NCI-H510A treated with DMSO at 0.1 percent for 48 hours (cell line): ENCODE measurements at regions not wholly inside any gene's neighbourhood (a gene's known extent, or its start where the extent isn't known, plus 50 kb on each side); places are given as distances from the start of the nearest gene placed in this dataset.

ENCODE experiments used
- DNase-seq: peaks from one replicate; lab custom pipeline; 2025; lab: John Stamatoyannopoulos, UW

DNA sequence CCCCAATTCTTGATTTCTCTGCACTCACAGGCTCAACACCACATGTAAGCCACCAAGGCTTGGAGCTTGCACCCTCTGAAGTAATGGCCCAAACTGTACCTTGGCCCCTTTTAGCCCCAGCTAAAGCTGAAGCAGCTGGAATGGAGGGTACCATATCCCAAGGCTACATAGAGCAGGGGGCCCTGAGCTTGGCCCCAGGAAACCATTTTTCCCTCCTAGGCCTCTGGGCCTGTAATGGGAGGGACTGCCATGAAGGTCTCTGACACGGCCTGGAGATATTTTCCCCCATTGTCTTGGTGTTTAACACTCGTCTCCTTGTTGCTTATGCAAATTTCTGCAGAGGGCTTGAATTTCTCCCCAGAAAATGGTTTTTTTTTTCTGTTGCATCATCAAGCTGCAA, 69.7 kb downstream of the SKA1 start:
- DNase-seq, result no peak

DNA sequence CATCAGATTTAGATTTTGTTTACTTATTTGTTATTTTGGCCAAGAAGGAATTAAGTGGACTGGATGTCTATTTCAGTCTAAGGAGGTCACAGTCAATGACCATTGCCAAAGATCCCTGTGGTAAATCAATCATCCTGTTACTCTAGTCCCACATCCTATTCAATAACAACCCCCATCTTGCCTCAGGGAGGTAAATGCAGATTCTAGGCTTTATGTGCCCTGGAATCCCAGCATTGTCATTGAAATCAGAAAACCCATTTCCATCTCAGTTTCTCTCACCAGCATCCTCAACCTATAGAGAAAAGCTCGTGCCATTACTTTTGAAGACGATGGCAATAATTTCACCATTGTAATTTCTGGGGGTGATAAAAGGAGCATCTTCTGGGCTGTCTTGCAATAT, 71.8 kb downstream of the SKA1 start:
- DNase-seq, result no peak

DNA sequence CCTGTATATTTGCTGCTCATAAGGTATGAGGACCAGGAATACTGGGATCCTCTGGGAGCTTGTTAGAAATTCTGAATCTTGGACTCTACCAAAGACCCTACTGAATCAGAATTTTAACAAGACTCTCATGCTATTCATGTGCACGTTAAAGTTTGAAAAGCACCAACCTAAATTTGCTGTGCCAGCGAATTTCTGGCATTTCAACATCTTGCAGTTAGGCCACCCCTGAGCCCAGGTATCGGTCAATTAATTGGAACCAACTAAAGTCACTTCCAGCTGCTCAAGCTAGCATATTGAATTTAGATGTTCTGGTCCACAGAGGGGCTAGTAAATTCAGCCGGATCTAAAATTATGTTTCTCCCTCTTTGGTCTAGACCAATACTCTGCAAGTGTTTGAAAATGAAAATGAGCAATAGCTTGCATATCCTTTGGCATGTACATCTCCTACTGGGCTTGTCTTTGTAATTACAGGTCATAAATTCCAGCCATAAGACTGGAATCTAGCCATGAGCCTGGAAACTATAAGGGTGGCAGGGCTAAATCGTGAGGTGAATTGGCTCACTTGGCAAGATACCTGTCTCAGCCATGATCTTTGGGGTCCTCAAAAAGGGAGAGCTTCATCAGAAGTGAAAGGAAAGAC, 72.4 kb downstream of the SKA1 start:
- no peak for DNase-seq

DNA sequence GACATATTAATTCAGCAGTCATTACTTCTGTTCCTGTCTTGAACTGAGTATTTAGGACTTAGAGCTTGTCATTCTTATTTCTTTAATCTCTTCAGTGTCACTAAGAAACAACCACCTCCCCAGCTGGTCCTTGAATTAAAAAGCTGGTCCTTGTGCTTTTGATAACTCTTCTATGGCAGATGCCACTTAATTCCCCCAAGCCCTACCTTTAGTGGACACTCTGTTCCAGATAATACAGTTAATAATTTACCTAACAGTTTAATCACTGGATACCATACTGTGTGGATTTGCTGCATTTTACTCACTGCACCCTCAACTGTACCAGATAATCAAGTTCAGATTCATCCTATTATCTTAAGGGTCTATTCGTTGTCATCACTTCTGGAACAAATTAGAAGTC, 73.1 kb downstream of the SKA1 start:
- no peak for DNase-seq

DNA sequence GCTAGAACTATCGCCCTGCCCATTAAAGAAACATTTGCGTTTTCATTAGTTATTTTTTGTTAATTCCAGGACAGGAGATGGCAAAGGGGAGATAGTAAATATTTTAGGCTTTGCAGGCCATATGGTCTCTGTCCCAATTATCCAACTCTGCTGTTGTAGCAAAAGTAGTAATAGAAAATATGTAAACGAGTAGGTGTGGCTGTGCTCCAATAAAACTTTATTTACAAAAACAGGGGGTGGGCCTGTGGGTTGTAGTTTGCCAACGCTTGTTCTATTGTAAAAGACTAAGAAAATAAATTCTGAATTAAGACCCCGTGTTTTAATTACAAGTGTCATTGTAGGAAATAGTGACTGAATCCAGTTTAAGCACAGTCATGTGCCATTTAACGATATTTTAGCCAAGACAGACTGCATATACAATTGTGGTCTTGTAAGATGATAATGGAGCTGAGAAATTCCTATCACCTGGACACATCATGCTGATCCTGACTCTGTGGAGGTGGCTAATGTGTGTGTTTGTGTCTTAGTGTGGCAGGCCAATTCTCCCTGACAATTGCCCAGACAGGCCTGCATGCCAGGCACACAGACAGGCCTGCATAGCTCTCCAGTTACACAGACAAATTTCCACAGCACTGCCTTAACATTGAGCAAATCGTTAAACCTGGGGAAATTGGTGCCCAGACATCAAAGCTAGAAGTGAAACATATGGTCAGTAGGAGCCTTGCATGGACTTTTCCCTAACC, 76.4 kb downstream of the SKA1 start:
- no peak for DNase-seq

DNA sequence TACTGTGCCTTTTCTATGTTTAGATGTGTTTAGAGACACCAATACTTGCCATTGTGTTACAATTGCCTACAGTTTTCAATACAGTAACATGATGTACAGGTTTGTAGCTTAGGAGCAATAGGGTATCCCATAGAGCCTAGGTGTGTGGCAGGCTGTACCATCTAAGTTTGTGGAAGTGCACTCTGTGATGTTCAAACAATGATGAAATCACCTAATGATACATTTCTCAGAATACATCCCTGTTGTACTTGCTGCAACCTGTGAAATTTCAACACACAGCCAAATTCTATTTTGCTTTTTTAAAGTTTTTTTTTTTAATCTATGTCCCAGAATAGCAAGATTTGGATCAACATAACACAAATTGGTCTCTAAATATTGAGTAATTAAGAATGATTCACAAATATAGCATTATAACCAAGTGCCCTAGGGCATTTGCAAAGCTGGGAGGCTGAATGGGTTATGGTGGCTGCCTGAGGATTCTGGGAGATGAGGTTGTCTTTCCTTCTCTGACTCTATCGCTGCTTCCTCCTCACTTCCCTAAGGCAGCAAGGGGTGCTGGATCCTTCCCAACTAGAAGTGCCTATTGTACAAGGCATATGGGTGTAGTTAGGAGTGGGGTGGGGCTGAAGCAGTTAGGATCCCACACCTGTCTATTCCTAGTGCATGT, 78.3 kb downstream of the SKA1 start:
- no peak for DNase-seq

DNA sequence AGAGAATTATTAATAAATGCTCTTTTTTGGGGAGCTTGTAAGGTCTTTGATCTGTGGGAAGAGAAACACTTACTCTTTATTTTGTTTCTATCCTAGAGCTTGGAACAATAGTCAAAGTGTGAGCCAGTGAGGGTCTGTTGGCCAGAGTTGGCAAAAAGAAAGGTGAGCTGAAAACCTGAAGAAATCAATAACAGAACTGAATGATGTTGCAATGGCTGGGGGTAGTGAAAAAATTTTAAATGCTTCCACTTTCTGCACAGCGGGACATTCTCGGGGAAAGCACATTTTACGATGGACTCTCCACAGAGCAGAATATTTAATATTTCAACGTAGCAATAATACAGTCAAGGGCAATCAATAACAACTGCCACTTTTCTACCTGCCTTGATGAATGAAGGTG, 78.9 kb downstream of the SKA1 start:
- DNase-seq, result no peak

DNA sequence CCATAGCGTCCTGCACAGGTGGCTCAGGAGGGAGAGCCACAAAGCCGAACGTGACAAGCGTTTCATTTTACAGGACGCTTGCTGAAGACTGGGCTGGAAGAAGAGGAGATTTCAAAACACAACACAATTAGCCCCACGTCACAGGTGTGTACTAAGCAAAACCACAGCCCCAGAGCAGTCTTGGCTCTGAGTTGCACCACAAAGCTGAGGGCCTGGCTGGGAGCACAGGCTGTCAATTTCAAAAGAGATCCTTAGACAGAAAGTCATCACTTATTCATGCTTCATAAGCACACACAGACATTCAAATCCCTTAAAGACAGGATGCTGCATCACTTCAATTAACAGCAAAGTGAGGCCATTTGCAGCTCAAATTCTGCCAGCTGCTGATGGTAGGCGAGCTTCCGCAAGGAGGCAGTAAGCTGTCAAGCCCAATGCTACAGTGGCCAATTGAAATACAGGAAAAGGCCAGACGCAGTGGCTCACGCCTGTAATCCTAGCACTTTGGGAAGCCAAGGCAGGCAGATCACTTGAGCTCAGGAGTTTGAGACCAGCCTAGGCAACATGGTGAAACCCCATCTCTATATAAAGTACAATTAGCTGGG, 79.6 kb downstream of the SKA1 start:
- no peak for DNase-seq

DNA sequence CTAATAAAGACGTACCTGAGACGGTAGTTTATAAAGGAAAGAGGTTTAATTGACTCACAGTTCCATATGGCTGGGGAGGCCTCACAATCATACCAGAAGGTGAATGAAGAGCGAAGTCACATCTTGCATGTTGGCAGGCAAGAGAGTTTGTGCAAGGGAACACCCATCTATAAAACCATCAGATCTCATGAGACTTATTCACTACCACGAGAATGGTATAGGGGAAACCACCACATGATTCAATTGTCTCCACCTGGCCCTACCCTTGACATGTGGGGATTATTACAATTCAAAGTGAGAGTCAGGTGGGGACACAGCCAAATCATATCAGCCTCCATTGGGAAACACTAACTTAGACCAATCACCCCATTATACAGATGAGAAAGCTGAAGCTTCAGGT, 81.4 kb downstream of the SKA1 start:
- no peak for DNase-seq

DNA sequence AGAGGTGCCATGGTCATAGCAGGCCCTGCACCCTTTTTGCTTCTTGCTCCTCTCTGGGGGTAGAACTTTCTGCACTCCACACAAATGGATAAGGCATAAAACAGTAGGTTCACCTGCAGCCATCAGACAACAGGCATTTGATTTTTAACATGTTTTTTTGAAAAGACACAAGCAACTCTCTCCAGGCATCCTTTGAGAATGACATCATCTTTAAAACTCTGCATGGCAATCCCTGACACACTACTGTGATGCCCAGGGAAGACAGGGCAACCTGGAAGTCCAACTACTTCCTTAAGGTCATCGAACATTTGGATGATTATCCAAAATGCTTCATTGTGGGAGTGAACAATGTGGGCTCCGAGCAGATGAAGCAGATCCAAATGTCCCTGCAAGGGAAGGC, 82.8 kb downstream of the SKA1 start:
- DNase-seq, result no peak

DNA sequence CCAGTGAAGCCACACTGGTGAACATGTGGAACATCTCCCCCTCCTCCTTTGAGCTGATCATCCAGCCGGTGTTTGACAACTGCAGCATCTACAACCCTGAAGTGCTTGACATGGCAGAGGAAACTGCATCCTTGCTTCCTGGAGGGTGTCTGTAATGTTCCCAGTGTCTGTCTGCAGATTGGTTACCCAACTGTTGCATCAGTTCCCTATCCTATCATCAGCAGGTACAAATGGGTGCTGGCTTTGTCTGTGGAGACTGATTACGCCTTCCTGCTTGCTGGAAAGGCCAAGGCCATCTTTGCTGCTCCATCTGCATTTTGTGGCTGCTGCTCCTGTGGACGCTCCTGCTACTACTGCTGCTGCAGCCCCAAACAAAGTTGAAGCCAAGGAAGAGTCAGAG, 83.5 kb downstream of the SKA1 start:
- DNase-seq, result no peak

DNA sequence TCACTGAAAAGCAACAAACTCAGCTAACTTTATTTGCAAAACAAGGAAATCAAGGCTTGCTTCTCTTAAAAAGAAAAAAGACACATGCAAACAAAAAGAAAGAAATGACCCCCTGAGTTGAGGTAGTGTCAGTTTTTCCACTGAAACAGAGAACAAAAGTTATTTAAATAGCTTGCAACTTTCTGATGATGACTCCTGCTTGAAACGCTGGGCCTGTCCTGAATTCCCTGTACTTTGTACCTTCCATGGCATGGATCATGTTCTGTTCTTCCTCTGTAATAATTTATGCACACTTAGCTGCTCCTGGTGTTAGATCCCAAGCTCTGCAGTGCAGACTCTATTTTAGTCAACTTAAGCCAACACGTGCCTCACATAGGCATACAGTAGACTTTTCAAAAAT, 84.0 kb downstream of the SKA1 start:
- no peak for DNase-seq

DNA sequence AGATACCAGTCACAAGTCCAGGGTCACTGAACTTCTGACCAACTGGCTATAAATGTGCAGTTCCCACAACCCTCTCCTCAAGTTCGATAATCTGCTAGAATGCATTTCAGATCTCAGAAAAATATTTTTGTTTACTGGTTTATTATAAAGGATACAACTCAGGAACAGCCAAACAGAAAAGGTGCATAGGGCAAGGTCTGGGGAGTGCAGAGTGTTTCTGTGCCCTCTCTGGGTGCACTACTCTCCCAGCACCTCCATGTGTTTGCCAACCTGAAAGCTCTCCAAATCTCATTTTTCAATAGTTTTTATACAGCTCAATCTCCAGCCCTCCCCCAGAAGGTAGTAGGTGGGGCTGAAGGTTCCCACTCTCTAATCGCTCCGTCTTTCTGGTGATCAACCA, 85.2 kb downstream of the SKA1 start:
- DNase-seq, result no peak

DNA sequence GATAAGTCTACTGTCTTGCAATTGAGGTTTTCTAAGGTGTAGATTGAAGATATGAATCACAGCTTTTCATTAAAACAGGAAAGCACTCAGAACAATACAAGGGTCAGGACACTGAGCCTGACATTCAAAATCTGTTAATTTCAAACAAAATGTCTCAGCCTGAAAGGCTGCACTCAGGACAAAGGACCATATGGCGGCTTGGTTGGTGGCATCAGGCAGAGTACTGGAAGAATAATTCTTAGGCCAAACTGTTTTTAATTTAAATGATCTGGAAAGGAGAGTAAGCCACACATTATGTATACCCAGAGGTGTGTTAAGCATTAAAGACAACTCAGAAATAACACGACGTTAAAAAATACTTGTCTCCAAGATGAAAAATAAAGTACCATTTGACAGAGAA, 85.9 kb downstream of the SKA1 start:
- DNase-seq, result no peak

DNA sequence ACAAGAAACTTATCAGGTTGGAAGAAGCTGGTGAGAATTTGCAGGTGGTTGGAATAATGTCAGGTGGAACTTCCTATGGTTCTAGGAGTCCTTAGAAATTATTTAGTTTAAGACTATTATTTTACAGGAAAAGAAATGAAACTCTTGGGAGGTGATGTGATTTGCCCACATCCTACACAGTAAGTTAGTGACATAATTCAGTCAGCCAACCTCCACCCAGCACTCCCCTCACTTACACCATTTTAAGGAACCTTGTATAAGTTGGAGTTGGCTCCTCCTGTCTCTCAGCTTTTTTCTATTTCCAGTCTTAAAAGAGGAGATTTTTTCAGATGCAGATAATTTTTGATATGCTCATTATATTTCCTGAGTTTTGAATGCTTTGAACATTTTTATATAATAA, 86.4 kb downstream of the SKA1 start:
- no peak for DNase-seq

DNA sequence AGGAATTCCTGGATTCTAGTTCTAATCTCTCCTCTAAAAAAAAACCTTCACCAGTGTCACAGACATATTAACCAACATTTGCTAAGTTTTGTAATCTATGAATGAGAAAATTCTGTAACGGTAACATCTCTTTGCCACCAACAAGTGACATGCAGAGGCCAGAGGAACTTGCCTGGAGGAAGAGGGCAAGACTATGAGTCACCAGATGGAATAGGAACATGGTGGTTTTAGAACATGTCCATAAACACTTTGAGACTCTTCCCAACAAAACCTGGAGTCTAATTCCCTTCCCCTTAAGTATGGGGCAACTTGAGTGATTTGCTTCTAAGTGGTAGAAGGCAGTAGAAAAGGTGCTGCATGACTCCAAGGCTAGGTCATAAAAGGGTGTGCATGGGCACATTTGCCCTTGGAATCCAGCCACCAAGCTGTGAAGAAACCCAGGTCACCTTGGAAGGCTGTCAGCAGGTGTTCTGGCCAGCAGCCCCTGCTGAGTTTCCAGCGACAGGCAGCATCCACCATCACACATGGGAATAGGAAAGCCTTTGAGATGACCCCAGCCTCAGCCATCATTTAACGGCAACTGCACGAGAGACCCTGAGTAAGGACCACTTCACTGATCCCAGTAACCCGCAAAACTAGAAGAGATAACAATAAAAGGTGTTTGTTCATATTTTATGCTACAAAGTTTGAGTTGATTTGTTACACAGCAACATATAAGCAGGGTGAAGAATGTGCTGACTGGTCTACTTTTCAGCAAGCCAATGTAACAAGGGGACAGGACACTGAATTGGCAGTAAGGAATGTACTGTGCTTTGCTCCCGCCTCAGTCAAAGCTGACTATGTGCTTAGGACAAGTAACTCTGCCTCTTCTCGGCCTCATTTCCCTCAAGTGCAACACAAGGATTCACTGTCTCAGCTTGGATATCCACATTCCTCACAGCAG, 90.6 kb downstream of the SKA1 start:
- DNase-seq, result no peak

DNA sequence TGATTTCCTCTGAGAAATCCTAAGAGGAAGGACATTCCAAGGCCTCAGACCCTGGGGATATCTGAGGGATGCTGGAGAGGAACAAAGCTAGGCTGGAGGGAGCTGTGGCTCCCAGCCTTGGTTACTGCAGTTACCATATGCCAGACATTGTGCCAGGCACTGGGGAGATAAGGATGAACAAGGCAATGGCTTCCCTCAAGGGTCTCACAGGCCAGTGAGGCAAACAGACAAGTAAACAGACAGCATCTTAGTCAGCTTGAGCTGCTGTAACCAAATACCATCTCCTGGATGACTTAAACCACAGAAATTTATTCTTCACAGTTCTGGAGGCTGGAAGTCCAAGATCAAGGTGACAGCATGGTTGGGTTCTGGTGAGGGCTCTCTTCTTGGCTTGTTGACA, 91.8 kb downstream of the SKA1 start:
- DNase-seq, result no peak

DNA sequence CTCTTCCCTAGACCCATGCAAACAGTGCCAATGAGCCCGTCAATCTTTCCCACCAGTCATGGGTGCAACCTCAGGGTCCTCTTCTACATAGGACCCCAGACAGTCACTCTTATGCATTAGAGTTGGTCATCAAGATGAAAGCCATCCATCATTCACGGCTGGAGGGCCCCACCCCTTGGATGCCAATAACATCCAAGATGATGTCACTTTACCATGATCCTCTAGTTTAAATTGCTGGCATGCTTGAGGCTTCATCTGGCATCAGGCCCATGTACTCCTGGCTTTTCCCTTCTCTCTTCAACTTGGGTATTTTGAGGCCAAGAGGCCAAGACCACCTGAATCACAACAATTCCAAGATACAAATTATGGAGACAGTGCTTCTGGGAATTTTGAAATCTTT, 91.1 kb upstream of the MAPK4 start:
- DNase-seq, result no peak

DNA sequence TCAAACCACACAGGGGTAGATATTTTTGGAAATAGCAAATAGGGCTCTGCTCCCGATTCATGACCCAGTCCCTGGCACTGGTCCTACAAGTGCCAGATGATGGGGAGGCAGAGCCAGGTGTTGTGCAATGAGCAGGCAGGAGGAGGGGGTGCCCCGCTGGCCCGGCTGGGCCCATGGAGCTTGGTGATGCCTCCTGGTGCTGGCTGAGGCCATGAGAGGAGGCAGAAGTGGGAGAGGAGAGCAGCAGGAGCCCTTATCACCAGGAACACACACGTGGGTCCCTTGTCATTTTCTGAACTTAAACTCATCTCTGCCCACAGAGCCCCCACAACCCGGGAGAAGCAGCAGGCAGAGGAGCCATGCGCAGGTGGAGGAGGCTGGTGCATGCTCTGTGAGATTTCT, 90.5 kb upstream of the MAPK4 start:
- DNase-seq, result no peak

DNA sequence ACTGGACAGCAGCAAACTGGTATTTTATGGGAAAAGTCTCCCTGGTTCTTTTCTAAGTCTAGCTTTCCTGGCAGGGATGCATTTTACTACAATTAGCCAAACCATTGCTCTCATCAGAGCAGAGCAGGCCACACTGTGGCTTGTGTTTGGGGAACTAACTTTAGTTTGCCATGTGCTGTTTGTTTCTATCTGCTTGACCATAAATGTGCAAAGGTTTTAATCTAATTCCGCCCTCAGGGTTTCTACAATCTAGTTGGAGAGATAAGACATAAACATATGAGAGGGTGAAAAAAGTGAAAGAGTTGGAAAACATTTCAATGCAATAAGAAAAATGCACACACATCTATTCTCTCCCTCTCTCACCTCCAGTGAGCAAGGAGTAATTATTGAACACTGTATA, 86.9 kb upstream of the MAPK4 start:
- DNase-seq, result no peak

DNA sequence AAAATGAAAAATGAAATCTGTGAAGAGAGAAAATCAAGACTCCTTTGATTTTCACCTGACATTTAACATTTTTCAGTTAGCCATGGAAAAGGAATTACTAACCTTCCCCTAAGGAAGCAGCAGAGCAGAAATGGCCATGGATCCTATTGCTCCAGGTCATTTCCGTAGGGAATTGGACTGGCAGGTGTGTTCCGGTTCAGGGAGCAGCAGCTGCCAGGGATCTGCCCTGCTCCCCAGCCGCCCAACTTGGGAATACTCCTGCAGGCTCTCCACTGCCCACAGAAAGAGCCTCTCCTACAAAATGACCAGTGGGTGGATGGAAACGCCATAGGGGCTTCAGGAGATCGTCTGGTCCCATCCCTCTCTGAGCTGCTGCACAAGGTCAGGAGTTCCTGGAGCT, 86.0 kb upstream of the MAPK4 start:
- DNase-seq, result peak; percentile 74
